Kidney (tissue), 13 donors: ENCODE measurements at regions not wholly inside any gene's neighbourhood (a gene's known extent, or its start where the extent isn't known, plus 50 kb on each side); places are given as distances from the start of the nearest gene placed in this dataset.
A peak's percentile ranks its signal among the peaks of the same experiment; 100 is the strongest.

ENCODE experiments used
- DNase-seq, 5 donors: peaks; one replicate each; pipeline ENCODE4 v3.0.0-alpha.2; 2013 to 2020
- FAIRE-seq: peaks from 2 replicates; lab custom pipeline; 2012; peaks lifted over from hg19 to GRCh38; lab: Jason Lieb, UNC
- H3K27ac ChIP-seq, 2 donors: one replicate each; pipeline ENCODE4 v1.7.0; 2013; ENCODE audit warnings: low read depth in 2 of 2, low read length in 2 of 2, inconsistent platforms in 1 of 2
- H3K27me3 ChIP-seq: one replicate; pipeline ENCODE4 v1.7.1; 2013; ENCODE audit warnings: low read length, inconsistent platforms; ENCODE audit not compliant: control insufficient read depth, insufficient read depth
- H3K36me3 ChIP-seq, 3 donors: one replicate each; pipeline versions ENCODE4 v1.7.0 to v1.7.1; 2013; ENCODE audit warnings: low read length in 3 of 3, control low read depth in 1 of 3, inconsistent platforms in 1 of 3; ENCODE audit not compliant: insufficient read depth in 3 of 3, control insufficient read depth in 2 of 3
- H3K4me1 ChIP-seq, 3 donors: one replicate each; pipeline versions ENCODE4 v1.7.0 to v1.7.1; 2013; ENCODE audit warnings: low read length in 3 of 3, inconsistent platforms in 1 of 3, low read depth in 1 of 3; ENCODE audit not compliant: control insufficient read depth in 2 of 3, insufficient read depth in 2 of 3
- H3K4me3 ChIP-seq, 3 donors: one replicate each; pipeline versions ENCODE4 v1.7.0 to v1.8.1; 2013; ENCODE audit warnings: low read length in 3 of 3, control low read depth in 1 of 3, inconsistent platforms in 1 of 3
- H3K9ac ChIP-seq, 3 donors: one replicate each; pipeline versions ENCODE4 v1.7.0 to v1.7.1; 2013; ENCODE audit warnings: low read length in 3 of 3, control low read depth in 1 of 3, inconsistent platforms in 1 of 3
- H3K9me3 ChIP-seq, 3 donors: one replicate each; pipeline versions ENCODE4 v1.7.0 to v1.7.1; 2013; ENCODE audit warnings: low read length in 3 of 3, control low read depth in 1 of 3, inconsistent platforms in 1 of 3; ENCODE audit not compliant: control insufficient read depth in 2 of 3, insufficient read depth in 1 of 3
- intact Hi-C: fragments of 100-400 bp; cut with DNase I; formaldehyde crosslinking; loops from one replicate; pipeline ENCODE4 v1.11.1; 2022
- TF ChIP-seq, protein P1 (sequence below): IDR thresholded peaks from 3 replicates; pipeline ENCODE4 v1.5.1; 2012; ENCODE audit warnings: mild to moderate bottlenecking, moderate library complexity, borderline replicate concordance; ENCODE audit not compliant: insufficient read depth; ENCODE audit errors: extremely low read depth
- donor health status: control.
- donor health status: control.
- donor health status: control.
- donor health status: control.
- donor health status: control.
- donor health status: DM: yes; HTN: yes; CAD: no.
- donor health status: Normal renal cell carcinoma (clear cell type).

DNA sequence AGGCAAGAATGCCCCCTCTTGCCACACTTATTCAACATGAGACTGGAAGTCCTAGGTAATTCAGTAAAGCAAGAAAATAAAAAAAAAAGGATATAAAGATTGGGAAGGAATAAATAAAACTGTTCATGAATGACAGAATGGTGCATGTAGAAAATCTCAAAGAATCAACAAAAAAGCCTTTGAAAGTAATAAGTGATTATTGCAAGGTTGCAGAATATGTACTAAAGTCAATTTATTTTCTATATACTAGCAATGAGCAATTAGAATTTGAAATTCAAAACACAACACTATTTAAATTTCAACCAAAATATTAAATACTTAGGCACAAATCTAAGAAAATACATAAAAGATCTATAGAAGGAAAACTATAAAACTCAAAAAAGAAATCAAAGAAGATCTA lies 58.6 kb downstream of the MAGEA10 start:
- Histone ChIP-seq H3K4me1 (no peaks in the 10 kb centered on the region), H3K27me3 (no peaks in the 10 kb centered on the region), H3K27ac (no peak overlapping the region), H3K9ac (no peak overlapping the region), H3K36me3 (no peaks in the 10 kb centered on the region), H3K9me3 (no peaks in the 10 kb centered on the region), H3K4me3 (no peak overlapping the region)
- FAIRE-seq (peak; percentile 59), DNase-seq (no peak)
- intact Hi-C loops = no loop called here
- TF ChIP-seq, protein P1, sequence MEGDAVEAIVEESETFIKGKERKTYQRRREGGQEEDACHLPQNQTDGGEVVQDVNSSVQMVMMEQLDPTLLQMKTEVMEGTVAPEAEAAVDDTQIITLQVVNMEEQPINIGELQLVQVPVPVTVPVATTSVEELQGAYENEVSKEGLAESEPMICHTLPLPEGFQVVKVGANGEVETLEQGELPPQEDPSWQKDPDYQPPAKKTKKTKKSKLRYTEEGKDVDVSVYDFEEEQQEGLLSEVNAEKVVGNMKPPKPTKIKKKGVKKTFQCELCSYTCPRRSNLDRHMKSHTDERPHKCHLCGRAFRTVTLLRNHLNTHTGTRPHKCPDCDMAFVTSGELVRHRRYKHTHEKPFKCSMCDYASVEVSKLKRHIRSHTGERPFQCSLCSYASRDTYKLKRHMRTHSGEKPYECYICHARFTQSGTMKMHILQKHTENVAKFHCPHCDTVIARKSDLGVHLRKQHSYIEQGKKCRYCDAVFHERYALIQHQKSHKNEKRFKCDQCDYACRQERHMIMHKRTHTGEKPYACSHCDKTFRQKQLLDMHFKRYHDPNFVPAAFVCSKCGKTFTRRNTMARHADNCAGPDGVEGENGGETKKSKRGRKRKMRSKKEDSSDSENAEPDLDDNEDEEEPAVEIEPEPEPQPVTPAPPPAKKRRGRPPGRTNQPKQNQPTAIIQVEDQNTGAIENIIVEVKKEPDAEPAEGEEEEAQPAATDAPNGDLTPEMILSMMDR = no peak

DNA sequence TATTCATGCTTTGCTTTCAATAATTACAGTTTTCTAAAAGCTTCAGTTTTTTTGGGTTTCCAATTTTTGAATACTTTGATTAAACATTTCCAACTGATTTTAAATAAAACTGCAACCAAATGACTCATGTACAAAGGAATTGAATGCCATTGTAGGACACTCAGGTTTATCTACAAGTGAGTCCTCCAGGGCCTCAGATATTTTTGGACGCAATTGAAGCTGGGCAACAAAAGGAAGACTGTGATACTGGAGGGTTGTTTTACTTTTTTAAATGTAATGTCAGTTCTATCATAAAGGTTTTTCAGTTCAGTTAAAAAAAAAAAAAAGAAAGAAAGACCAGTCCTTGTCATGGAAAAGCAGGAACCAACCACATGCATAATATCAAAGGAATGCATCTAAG lies 64.2 kb downstream of the MAGEA10 start:
- peak; percentile 60 for FAIRE-seq
- no peaks in the 10 kb centered on the region for H3K4me1 ChIP-seq
- H3K36me3 ChIP-seq = no peaks in the 10 kb centered on the region
- no peak for DNase-seq
- no peak overlapping the region for H3K27ac ChIP-seq
- TF ChIP-seq, protein P1 = no peak
- no peak overlapping the region for H3K9ac ChIP-seq
- H3K27me3 ChIP-seq = no peaks in the 10 kb centered on the region
- no peaks in the 10 kb centered on the region for H3K9me3 ChIP-seq
- intact Hi-C loops = no loop called here
- no peak overlapping the region for H3K4me3 ChIP-seq

DNA sequence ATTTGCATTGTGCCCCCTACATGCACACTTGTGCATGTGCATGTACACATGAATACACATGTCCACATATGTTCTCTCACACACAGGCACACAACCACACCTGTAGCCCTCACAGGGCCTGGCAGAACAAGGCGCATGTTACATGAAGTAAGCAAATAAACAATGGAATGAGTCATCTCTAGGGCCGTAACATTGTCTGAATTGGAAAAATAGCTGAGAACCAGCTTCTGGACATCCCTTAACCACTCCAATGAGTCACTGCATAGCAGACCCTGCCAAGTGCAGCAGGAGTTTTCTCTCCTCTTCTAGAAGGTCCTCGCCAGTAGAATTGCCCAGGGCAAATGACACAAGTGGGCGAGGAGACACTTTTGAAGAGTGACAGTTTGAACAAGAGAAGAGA lies 66.1 kb downstream of the MAGEA10 start:
- H3K36me3 ChIP-seq = no peaks in the 10 kb centered on the region
- no peak overlapping the region for H3K27ac ChIP-seq
- H3K9me3 ChIP-seq = no peaks in the 10 kb centered on the region
- intact Hi-C loops = no loop called here
- no peaks in the 10 kb centered on the region for H3K4me1 ChIP-seq
- H3K4me3 ChIP-seq = no peak overlapping the region
- DNase-seq (no peak), FAIRE-seq (no peak)
- H3K9ac ChIP-seq = no peak overlapping the region
- TF ChIP-seq, protein P1 = no peak
- no peaks in the 10 kb centered on the region for H3K27me3 ChIP-seq

DNA sequence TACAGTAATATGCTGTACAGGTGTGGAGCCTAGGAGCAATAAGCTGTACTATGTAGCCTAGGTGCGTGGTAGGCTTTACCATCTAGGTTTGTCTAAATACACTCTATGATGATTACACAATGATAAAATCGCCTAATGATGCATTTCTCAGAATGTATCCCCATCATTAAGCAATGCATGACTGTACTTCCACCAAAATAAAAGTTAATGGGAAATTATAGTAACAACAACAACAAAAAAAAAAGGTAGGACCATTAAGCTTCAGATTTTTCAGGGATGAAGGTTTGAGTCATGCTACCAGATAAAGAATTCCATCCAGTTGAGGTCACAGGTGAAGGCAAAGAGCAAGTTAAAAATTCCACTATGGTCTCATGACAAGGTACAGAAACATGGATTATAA lies 68.2 kb downstream of the MAGEA10 start:
- no peak overlapping the region for H3K4me3 ChIP-seq
- TF ChIP-seq, protein P1 = no peak
- no peaks in the 10 kb centered on the region for H3K9me3 ChIP-seq
- intact Hi-C loops = no loop called here
- DNase-seq (no peak), FAIRE-seq (no peak)
- H3K9ac ChIP-seq = no peak overlapping the region
- no peaks in the 10 kb centered on the region for H3K27me3 ChIP-seq
- no peaks in the 10 kb centered on the region for H3K4me1 ChIP-seq
- H3K36me3 ChIP-seq = no peaks in the 10 kb centered on the region
- no peak overlapping the region for H3K27ac ChIP-seq
